Mesenchymal stem cell (in vitro differentiated cells and primary cell): ENCODE measurements at regions not wholly inside any gene's neighbourhood (a gene's known extent, or its start where the extent isn't known, plus 50 kb on each side); places are given as distances from the start of the nearest gene placed in this dataset.

Experiments
- DNase-seq: peaks from one replicate; pipeline ENCODE4 v3.0.0-alpha.2; 2013
- H2AFZ ChIP-seq: one replicate; pipeline ENCODE4 v1.6.1; 2013; ENCODE audit warnings: low read depth, mild to moderate bottlenecking, control low read depth, inconsistent platforms, low read length, moderate library complexity
- H2AK5ac ChIP-seq: 2 replicates; pipeline ENCODE4 v1.6.1; 2013; ENCODE audit warnings: low read length, moderate library complexity, mild to moderate bottlenecking, inconsistent platforms; ENCODE audit not compliant: severe bottlenecking
- H2BK120ac ChIP-seq: one replicate; pipeline ENCODE4 v1.6.1; 2013; ENCODE audit warnings: low read depth, mild to moderate bottlenecking, inconsistent platforms, low read length, moderate library complexity
- H2BK12ac ChIP-seq, 2 experiments: one replicate each; pipeline ENCODE4 v1.6.1; 2013; ENCODE audit warnings: inconsistent platforms in 2 of 2, low read length in 2 of 2, mild to moderate bottlenecking in 2 of 2, moderate library complexity in 2 of 2, control low read depth in 1 of 2
- H2BK15ac ChIP-seq: one replicate; pipeline ENCODE4 v1.6.1; 2013; ENCODE audit warnings: mild to moderate bottlenecking, low read depth, inconsistent platforms; ENCODE audit not compliant: poor library complexity, severe bottlenecking
- H2BK5ac ChIP-seq: 2 replicates; pipeline ENCODE4 v1.6.1; 2013; ENCODE audit warnings: low read depth, mild to moderate bottlenecking, low read length, control low read depth, inconsistent platforms; ENCODE audit not compliant: poor library complexity, severe bottlenecking
- H3K14ac ChIP-seq, 2 experiments: one replicate each; pipeline ENCODE4 v1.6.1; 2013; ENCODE audit warnings: inconsistent platforms in 2 of 2, low read length in 2 of 2, control low read depth in 1 of 2, mild to moderate bottlenecking in 1 of 2, moderate library complexity in 1 of 2
- H3K18ac ChIP-seq, 2 experiments: one replicate each; pipeline ENCODE4 v1.6.1; 2013; ENCODE audit warnings: inconsistent platforms in 2 of 2, low read length in 2 of 2, control low read depth in 1 of 2, low read depth in 1 of 2, mild to moderate bottlenecking in 1 of 2
- H3K23ac ChIP-seq, 2 experiments: one replicate each; pipeline ENCODE4 v1.6.1; 2013; ENCODE audit warnings: inconsistent platforms in 2 of 2, low read length in 2 of 2, mild to moderate bottlenecking in 2 of 2, moderate library complexity in 2 of 2, control low read depth in 1 of 2
- H3K27ac ChIP-seq: 2 replicates; pipeline ENCODE4 v1.5.1; 2013; ENCODE audit warnings: mild to moderate bottlenecking, moderate library complexity, low read length, control low read depth, inconsistent platforms; ENCODE audit not compliant: poor library complexity, severe bottlenecking
- H3K27me3 ChIP-seq, 2 experiments: 2 replicates each; pipeline versions ENCODE4 v1.6.1 to v1.7.0; 2013; ENCODE audit warnings: low read length in 2 of 2, mild to moderate bottlenecking in 2 of 2, moderate library complexity in 2 of 2, control low read depth in 1 of 2, inconsistent platforms in 1 of 2; ENCODE audit not compliant: control insufficient read depth in 1 of 2, insufficient read depth in 1 of 2
- H3K36me3 ChIP-seq, 2 experiments: 2 replicates each; pipeline versions ENCODE4 v1.6.1 to v1.7.0; 2013; ENCODE audit warnings: low read length in 2 of 2, control low read depth in 1 of 2, inconsistent platforms in 1 of 2, low read depth in 1 of 2, mild to moderate bottlenecking in 1 of 2; ENCODE audit not compliant: insufficient read depth in 2 of 2, control insufficient read depth in 1 of 2
- H3K4ac ChIP-seq, 2 experiments: one replicate each; pipeline ENCODE4 v1.6.1; 2013; ENCODE audit warnings: inconsistent platforms in 2 of 2, low read length in 2 of 2, mild to moderate bottlenecking in 2 of 2, moderate library complexity in 2 of 2, control low read depth in 1 of 2, low read depth in 1 of 2
- H3K4me1 ChIP-seq: 2 replicates; pipeline ENCODE4 v1.6.1; 2013; ENCODE audit warnings: low read depth, low read length, control low read depth; ENCODE audit not compliant: control insufficient read depth, insufficient read depth
- H3K4me2 ChIP-seq: 2 replicates; pipeline ENCODE4 v1.6.1; 2013; ENCODE audit warnings: low read length, mild to moderate bottlenecking, inconsistent platforms; ENCODE audit not compliant: poor library complexity, severe bottlenecking
- H3K4me3 ChIP-seq, 2 experiments: 2 replicates each; pipeline versions ENCODE4 v1.5.1 to v1.7.0; 2013; ENCODE audit warnings: low read length in 2 of 2, mild to moderate bottlenecking in 2 of 2, control low read depth in 1 of 2, low read depth in 1 of 2; ENCODE audit not compliant: insufficient read depth in 1 of 2
- H3K79me1 ChIP-seq: replicated peaks from 2 replicates; pipeline ENCODE4 v1.6.1; 2013; ENCODE audit warnings: mild to moderate bottlenecking, control low read depth, low read length, inconsistent platforms; ENCODE audit not compliant: poor library complexity, severe bottlenecking
- H3K9ac ChIP-seq: 2 replicates; pipeline ENCODE4 v1.7.0; 2013; ENCODE audit warnings: mild to moderate bottlenecking, low read length, moderate library complexity
- H3K9me3 ChIP-seq: 2 replicates; pipeline ENCODE4 v1.7.0; 2013; ENCODE audit warnings: mild to moderate bottlenecking, low read length; ENCODE audit not compliant: control insufficient read depth
- H4K8ac ChIP-seq: one replicate; pipeline ENCODE4 v1.6.1; 2013; ENCODE audit warnings: inconsistent platforms, mild to moderate bottlenecking, low read length, moderate library complexity
- H4K91ac ChIP-seq: one replicate; pipeline ENCODE4 v1.6.1; 2013; ENCODE audit warnings: mild to moderate bottlenecking, low read length, inconsistent platforms
- WGBS: methylation state at CpG from one replicate; pipeline ENCODE4 v1.1.7; 2013; ENCODE audit warnings: mixed read lengths; 5-methylcytosine and 5-hydroxymethylcytosine counted together

GRCh38 chr13:47087241-47087640 lies 190.4 kb upstream of the HTR2A start:
- Histone ChIP-seq H2AFZ (no peak overlapping the region), H3K27me3 (no peaks in the 10 kb centered on the region), H3K4me2 (no peak overlapping the region), H4K91ac (no peak overlapping the region), H2BK5ac (no peak overlapping the region), H3K4ac (no peak overlapping the region), H3K9ac (no peak overlapping the region), H4K8ac (no peak overlapping the region), H3K18ac (no peak overlapping the region), H3K23ac (no peak overlapping the region), H3K36me3 (no peaks in the 10 kb centered on the region), H2BK15ac (no peak overlapping the region), H3K27ac (no peak overlapping the region), H3K4me3 (no peak overlapping the region), H3K4me1 (no peaks in the 10 kb centered on the region), H2AK5ac (no peak overlapping the region), H3K14ac (no peak overlapping the region), H2BK120ac (no peak overlapping the region), H2BK12ac (no peak overlapping the region), H3K79me1 (no peaks in the 10 kb centered on the region), H3K9me3 (no peaks in the 10 kb centered on the region)
- no peak for DNase-seq
- 99% methylated on average over 3 of the region's 3 CpGs for WGBS

- no peak overlapping the region for H3K14ac ChIP-seq
- H3K79me1 ChIP-seq, result no peaks in the 10 kb centered on the region
- no peak for DNase-seq
- H3K36me3 ChIP-seq, result no peaks in the 10 kb centered on the region
- no peaks in the 10 kb centered on the region for H3K4me1 ChIP-seq
- H2BK12ac ChIP-seq, result no peak overlapping the region
- H2BK5ac ChIP-seq, result no peak overlapping the region
- no peak overlapping the region for H3K18ac ChIP-seq
- H3K27ac ChIP-seq, result no peak overlapping the region
- H3K4ac ChIP-seq, result no peak overlapping the region
- no peak overlapping the region for H2BK120ac ChIP-seq
- no peak overlapping the region for H2AFZ ChIP-seq
- no CpG with 5 or more reads among the region's 1 CpG for WGBS
- H3K27me3 ChIP-seq, result no peaks in the 10 kb centered on the region
- H3K4me2 ChIP-seq, result no peak overlapping the region
- H3K4me3 ChIP-seq, result no peak overlapping the region
- no peak overlapping the region for H3K23ac ChIP-seq
- no peak overlapping the region for H2AK5ac ChIP-seq
- H4K8ac ChIP-seq, result no peak overlapping the region
- H4K91ac ChIP-seq, result no peak overlapping the region
- H2BK15ac ChIP-seq, result no peak overlapping the region
- no peaks in the 10 kb centered on the region for H3K9me3 ChIP-seq
- no peak overlapping the region for H3K9ac ChIP-seq
Measured at GRCh38 chr13:47085346-47085745, 188.5 kb upstream of the HTR2A start.

- Histone ChIP-seq H3K14ac (no peak overlapping the region), H3K79me1 (no peaks in the 10 kb centered on the region), H3K9me3 (no peaks in the 10 kb centered on the region), H2BK15ac (no peak overlapping the region), H3K27me3 (no peaks in the 10 kb centered on the region), H4K8ac (no peak overlapping the region), H3K9ac (no peak overlapping the region), H3K4me2 (no peak overlapping the region), H3K4me3 (no peak overlapping the region), H3K18ac (no peak overlapping the region), H2BK5ac (no peak overlapping the region), H3K23ac (no peak overlapping the region), H2AK5ac (no peak overlapping the region), H3K27ac (no peak overlapping the region), H3K4me1 (no peaks in the 10 kb centered on the region), H2BK12ac (no peak overlapping the region), H3K36me3 (no peaks in the 10 kb centered on the region), H3K4ac (no peak overlapping the region), H2AFZ (no peak overlapping the region), H2BK120ac (no peak overlapping the region), H4K91ac (no peak overlapping the region)
- no peak for DNase-seq
- WGBS, result 33% methylated on average over 1 of the region's 1 CpG
Measured at GRCh38 chr13:47081850-47082249, 185.0 kb upstream of the HTR2A start.

GRCh38 chr13:47081246-47081645 lies 184.4 kb upstream of the HTR2A start:
- no peaks in the 10 kb centered on the region for H3K9me3 ChIP-seq
- WGBS, result 89% methylated on average over 7 of the region's 7 CpGs
- no peak overlapping the region for H2BK15ac ChIP-seq
- H3K23ac ChIP-seq, result no peak overlapping the region
- H3K9ac ChIP-seq, result no peak overlapping the region
- H4K8ac ChIP-seq, result no peak overlapping the region
- H2BK5ac ChIP-seq, result no peak overlapping the region
- H2AFZ ChIP-seq, result no peak overlapping the region
- no peak overlapping the region for H3K4me2 ChIP-seq
- no peaks in the 10 kb centered on the region for H3K4me1 ChIP-seq
- no peak overlapping the region for H3K14ac ChIP-seq
- H2AK5ac ChIP-seq, result no peak overlapping the region
- H2BK12ac ChIP-seq, result no peak overlapping the region
- no peak overlapping the region for H3K4ac ChIP-seq
- H3K4me3 ChIP-seq, result no peak overlapping the region
- H2BK120ac ChIP-seq, result no peak overlapping the region
- no peak overlapping the region for H3K18ac ChIP-seq
- H3K27ac ChIP-seq, result no peak overlapping the region
- no peaks in the 10 kb centered on the region for H3K36me3 ChIP-seq
- no peaks in the 10 kb centered on the region for H3K27me3 ChIP-seq
- DNase-seq, result no peak
- no peaks in the 10 kb centered on the region for H3K79me1 ChIP-seq
- no peak overlapping the region for H4K91ac ChIP-seq
